DMS53 (cell line): ENCODE measurements at regions not wholly inside any gene's neighbourhood (a gene's known extent, or its start where the extent isn't known, plus 50 kb on each side); places are given as distances from the start of the nearest gene placed in this dataset.

Experiments used
- DNase-seq: peaks from one replicate; lab custom pipeline; 2025; lab: John Stamatoyannopoulos, UW

DNA sequence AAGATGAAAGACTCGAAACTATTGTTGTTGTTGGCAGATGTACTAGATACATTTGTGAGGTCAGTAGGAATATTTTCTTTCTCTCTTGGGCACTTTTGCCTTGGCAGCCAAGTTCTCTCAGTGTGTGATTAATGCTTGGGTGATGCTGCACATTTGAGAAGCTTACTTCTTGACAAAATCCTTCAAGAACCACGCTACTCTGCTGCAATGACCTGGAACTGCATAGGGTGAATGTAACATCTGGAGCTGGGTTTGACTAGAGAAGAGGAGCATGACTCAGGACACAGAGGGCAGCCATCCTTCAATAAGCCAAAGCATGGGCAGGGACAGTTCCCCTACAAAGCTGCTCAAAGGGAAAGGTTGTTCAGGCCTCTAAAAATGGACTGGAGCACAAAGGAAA is 75.5 kb upstream of the PUM3 start:
- DNase-seq: no peak

DNA sequence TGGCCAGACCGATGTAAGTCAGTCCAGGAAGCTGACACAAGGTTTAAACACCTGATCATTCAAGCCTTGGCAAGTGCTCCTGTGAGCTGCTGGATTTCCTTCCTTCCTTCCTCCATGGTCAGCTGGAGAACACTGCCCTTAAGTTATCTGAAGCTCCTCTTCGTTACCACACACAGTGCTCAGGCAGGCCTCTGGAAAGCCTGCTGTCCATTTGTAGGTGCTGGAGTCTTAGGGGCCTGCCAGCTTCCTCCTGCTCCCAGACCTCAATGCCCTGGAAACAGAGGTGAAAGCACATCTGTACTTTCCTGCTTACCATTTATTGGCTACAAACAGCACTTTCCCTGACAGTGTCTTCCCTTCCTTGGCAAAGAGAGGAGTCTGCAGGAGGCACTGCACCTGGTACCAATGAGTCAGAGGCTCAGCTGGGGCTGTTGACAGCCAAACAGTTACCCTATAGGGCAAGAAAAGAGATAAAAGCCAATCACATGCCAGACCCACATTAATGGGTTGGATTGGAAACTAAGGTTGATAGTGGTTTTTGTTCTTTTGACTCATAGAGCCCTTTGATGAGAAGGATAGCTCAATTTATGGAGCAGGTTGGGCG is 72.6 kb upstream of the PUM3 start:
- no peak for DNase-seq

DNA sequence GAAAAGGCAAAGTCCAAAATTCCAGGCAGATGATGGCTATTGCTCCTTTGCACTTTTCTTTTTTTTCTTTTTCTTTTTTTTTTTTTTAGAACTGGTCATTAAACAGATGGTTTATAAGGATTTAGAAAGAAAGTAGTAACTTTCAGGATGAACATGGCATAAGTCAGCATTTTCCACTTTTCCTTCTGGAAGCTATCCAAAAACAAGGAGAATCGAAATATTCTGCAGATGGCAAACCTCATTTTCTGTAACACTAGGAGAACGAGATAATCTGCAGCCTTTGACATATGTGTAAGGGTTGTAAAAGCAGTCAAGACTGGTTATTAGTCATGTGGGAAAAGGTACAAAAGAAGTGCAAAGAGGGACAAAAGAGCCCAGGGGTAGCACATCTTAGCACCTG is 69.1 kb upstream of the PUM3 start:
- no peak for DNase-seq

DNA sequence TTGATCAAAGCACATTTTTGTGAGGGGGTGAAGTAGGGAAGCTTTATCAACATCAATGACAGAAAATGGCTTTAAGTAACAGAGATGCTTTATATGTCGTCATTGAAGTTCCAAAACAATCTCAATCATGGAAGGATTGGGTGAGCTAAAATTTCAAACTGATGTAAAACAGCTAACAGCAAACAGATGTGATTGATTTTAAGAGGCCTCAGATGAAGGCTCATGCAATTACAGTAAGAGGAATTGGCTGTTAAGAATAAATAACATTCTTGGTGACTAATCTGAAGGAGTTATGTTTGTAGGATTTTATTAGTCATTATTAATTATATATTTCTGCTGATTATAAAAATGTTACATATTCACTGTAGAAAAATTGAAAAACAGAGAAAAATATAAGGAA is 63.5 kb upstream of the PUM3 start:
- DNase-seq: no peak

DNA sequence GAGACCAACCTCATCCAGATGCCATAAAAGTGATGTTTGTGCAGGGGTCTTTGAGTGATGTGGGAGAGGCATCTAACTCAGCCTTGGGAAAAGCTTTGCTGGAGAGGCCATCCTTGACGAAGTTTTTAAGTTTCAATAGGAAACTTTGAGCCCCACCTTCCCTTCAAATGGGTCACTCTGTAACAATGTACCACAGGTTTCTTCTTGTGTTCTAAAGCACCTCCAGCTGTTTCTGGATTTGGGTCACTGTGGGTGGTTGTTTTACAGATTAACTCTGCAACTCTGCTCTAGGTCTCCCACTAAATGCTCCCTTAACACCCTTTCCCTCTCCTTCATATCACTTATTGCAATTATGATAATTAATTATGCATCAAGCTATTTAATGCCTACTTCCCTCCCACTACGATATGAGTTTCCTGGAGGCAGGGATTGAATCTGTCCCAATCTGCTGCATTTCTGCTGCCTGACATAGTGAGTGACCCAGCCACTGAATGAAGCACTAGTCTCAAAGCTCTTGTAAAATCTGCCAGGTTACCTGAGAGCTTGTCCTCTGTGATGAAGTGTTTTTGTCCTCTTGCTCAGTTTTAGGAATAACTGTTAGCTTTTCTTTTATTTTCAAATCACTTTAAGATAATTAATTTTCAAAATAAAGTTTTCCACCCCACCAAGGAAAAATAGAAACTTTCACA is 60.5 kb upstream of the PUM3 start:
- no peak for DNase-seq
